Body of pancreas (tissue), 4 donors: ENCODE measurements at regions not wholly inside any gene's neighbourhood (a gene's known extent, or its start where the extent isn't known, plus 50 kb on each side); places are given as distances from the start of the nearest gene placed in this dataset.

Source experiments
- ATAC-seq: fragments of 150-250 bp; one replicate; pipeline ENCODE4 v1.9.1; 2016
- DNase-seq, 4 donors: peaks; one replicate each; pipeline ENCODE4 v3.0.0-alpha.2; 2019
- H3K27ac ChIP-seq, 4 donors: fragments of 200-600 bp; sonication (generic); 1 replicate in 3 of 4; 2 replicates in 1 of 4; pipeline versions ENCODE4 v1.5.1 to v1.6.1; 2016 to 2019; ENCODE audit warnings: mild to moderate bottlenecking in 1 of 4, mixed read lengths in 1 of 4, moderate library complexity in 1 of 4
- H3K27me3 ChIP-seq, 2 donors: fragments of 200-600 bp; sonication (generic); one replicate each; pipeline ENCODE4 v1.6.0; 2016; ENCODE audit warnings: mild to moderate bottlenecking in 1 of 2
- H3K36me3 ChIP-seq, 2 donors: fragments of 200-600 bp; sonication (generic); replicated peaks in 1 of 2; 2 replicates each; pipeline ENCODE4 v1.5.1; 2016; ENCODE audit warnings: low read depth in 2 of 2; ENCODE audit not compliant: insufficient read depth in 1 of 2
- H3K4me1 ChIP-seq: fragments of 200-600 bp; sonication (generic); one replicate; pipeline ENCODE4 v1.6.0; 2016
- H3K4me3 ChIP-seq, 2 donors: fragments of 200-600 bp; sonication (generic); 1 replicate in 1 of 2; 2 replicates in 1 of 2; pipeline ENCODE4 v1.5.1; 2016 to 2019
- H3K9me3 ChIP-seq, 3 donors: fragments of 200-600 bp; sonication (generic); 1 replicate in 2 of 3; 2 replicates in 1 of 3; pipeline ENCODE4 v1.5.1; 2016
- POLR2A ChIP-seq, 3 donors: fragments of 450-650 bp; IDR thresholded peaks; one replicate each; pipeline ENCODE4 v1.6.1; 2016; ENCODE audit warnings: antibody characterized with exemption in 3 of 3, mild to moderate bottlenecking in 2 of 3
- WGBS, 2 donors: methylation state at CpG; one replicate each; pipeline ENCODE4 v1.1.5; 2017; 5-methylcytosine and 5-hydroxymethylcytosine counted together
- intact Hi-C: fragments of 100-400 bp; cut with DNase I; formaldehyde crosslinking; loops from one replicate; pipeline ENCODE4 v1.15.1; 2023
- TF ChIP-seq, protein P1 (sequence below), 7 experiments: fragments of 450-650 bp in 4 of 7; fragments of 200-600 bp in 3 of 7; sonication (generic) in 3 of 7; IDR thresholded peaks; one replicate each; pipeline ENCODE4 v1.5.1; 2016 to 2019; ENCODE audit warnings: antibody characterized with exemption in 7 of 7

GRCh38 chr7:81167934-81168333 is 249.1 kb upstream of the SEMA3C start:
- intact Hi-C loops, result no loop called here
- DNase-seq, result no peak
- Histone ChIP-seq H3K27me3 (no peaks in the 10 kb centered on the region), H3K4me1 (no peaks in the 10 kb centered on the region), H3K27ac (no peak overlapping the region), H3K4me3 (no peak overlapping the region), H3K36me3 (no peaks in the 10 kb centered on the region), H3K9me3 (no peaks in the 10 kb centered on the region)
- 67 to 68% methylated on average over 1 of the region's 1 CpG for WGBS, 2 donors
- no peak for TF ChIP-seq POLR2A (IDR thresholded peaks at IDR 0.05)
- TF ChIP-seq, protein P1, sequence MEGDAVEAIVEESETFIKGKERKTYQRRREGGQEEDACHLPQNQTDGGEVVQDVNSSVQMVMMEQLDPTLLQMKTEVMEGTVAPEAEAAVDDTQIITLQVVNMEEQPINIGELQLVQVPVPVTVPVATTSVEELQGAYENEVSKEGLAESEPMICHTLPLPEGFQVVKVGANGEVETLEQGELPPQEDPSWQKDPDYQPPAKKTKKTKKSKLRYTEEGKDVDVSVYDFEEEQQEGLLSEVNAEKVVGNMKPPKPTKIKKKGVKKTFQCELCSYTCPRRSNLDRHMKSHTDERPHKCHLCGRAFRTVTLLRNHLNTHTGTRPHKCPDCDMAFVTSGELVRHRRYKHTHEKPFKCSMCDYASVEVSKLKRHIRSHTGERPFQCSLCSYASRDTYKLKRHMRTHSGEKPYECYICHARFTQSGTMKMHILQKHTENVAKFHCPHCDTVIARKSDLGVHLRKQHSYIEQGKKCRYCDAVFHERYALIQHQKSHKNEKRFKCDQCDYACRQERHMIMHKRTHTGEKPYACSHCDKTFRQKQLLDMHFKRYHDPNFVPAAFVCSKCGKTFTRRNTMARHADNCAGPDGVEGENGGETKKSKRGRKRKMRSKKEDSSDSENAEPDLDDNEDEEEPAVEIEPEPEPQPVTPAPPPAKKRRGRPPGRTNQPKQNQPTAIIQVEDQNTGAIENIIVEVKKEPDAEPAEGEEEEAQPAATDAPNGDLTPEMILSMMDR (IDR thresholded peaks at IDR 0.05), result no peak
- no peak for ATAC-seq

- no peak for ATAC-seq
- no peaks in the 10 kb centered on the region for H3K9me3 ChIP-seq
- no peaks in the 10 kb centered on the region for H3K4me1 ChIP-seq
- intact Hi-C loops, result no loop called here
- DNase-seq, result no peak
- TF ChIP-seq, protein P1 (IDR thresholded peaks at IDR 0.05), result no peak
- TF ChIP-seq POLR2A (IDR thresholded peaks at IDR 0.05), result no peak
- no peak overlapping the region for H3K27ac ChIP-seq
- WGBS, 2 donors, result 83% methylated on average over 4 of the region's 4 CpGs
- no peak overlapping the region for H3K4me3 ChIP-seq
- no peaks in the 10 kb centered on the region for H3K36me3 ChIP-seq
- no peaks in the 10 kb centered on the region for H3K27me3 ChIP-seq
Measured at GRCh38 chr7:81165070-81165469, 246.2 kb upstream of the SEMA3C start.

DNA sequence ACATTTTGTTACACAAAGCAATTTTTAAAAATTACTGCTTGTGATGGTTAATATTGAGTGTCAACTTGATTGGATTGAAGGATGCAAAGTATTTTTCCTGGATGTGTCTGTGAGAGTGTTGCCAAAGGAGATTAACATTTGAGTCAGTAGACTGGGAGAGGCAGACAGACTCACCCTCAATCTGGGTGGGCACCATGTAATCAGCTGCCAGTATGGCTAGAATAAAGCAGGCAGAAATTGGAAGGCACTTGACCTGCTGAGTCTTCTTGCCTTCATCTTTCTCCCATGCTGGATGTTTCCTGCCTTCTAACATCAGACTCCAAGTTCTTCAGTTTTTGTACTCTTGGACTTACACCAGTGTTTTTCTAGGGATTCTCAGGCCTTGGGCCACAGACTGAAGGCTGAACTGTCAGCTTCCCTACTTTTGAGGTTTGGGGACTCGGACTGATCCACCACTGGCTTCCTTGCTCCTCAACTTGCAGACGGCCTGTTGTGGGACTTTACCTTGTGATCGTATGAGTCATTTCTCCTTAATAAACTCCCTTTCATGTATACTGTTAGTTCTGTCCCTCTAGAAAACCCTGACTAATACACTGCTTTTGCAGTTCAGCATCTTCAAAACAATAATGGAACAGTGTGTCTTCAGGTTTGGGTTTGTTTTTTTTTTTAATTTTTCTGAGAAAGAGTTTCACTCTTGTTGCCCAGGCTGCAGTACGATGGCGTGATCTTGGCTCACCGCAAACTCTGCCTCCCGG is 244.1 kb upstream of the SEMA3C start:
- no peaks in the 10 kb centered on the region for H3K36me3 ChIP-seq
- intact Hi-C loops, result no loop called here
- TF ChIP-seq, protein P1 (IDR thresholded peaks at IDR 0.05), result no peak
- no peak for TF ChIP-seq POLR2A (IDR thresholded peaks at IDR 0.05)
- no peak overlapping the region for H3K4me3 ChIP-seq
- DNase-seq, result no peak
- ATAC-seq, result no peak
- H3K4me1 ChIP-seq, result no peaks in the 10 kb centered on the region
- 93% methylated on average over 7 of the region's 7 CpGs for WGBS, 2 donors
- no peaks in the 10 kb centered on the region for H3K27me3 ChIP-seq
- H3K27ac ChIP-seq, result no peak overlapping the region
- no peaks in the 10 kb centered on the region for H3K9me3 ChIP-seq

DNA sequence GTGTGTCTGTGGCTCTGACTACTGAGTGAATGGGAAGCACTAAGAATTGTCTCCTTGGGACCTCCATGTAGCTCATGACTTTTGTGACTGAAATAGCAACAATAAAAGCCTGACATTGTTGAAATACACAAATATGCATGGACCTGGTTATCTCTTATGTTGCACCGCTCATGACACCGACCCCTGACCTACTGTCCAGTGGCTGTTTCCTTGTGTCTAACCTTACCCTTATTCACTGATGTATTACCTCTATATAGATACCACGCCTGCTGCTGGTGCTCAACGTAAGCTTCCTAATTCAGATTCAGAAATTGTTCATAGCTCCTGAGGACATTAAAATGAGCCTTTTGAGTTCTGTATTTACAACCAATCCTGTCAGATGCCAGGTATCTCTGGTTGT is 243.4 kb upstream of the SEMA3C start:
- WGBS, 2 donors, result 91 to 92% methylated on average over 4 of the region's 4 CpGs
- ATAC-seq, result no peak
- no peak for DNase-seq
- H3K27me3 ChIP-seq, result no peaks in the 10 kb centered on the region
- no peaks in the 10 kb centered on the region for H3K4me1 ChIP-seq
- no peak overlapping the region for H3K4me3 ChIP-seq
- H3K27ac ChIP-seq, result no peak overlapping the region
- no peaks in the 10 kb centered on the region for H3K9me3 ChIP-seq
- H3K36me3 ChIP-seq, result no peaks in the 10 kb centered on the region
- intact Hi-C loops, result no loop called here
- no peak for TF ChIP-seq POLR2A (IDR thresholded peaks at IDR 0.05)
- TF ChIP-seq, protein P1 (IDR thresholded peaks at IDR 0.05), result no peak

DNA sequence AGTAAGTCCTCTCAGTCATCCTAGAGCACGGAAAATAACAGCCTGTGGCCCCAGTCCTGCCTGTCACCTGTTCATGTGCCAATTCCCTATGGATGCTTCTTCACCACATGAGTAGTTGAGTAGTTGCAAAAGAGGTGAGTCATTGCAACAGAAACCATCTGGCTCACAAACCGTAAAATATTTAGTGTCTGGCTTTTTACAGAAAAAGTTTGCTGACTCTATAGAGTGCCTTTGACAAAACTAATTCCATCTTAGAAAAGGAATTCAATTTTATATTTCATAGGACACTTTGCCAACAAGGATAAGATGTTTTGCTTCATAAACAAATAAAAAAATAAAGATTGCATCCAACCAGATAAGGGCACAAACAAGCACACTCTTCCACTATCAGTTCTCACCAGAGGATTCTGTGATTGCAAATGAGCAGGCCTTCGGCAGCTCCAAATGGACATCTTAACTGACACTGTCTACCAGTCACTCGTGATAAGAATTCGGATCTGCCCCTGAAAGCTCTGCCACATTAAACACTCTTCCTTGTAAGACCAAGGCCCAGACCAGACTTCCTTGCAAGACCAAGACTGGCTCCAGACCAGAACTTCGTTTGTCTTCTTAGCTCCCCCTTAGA is 242.7 kb upstream of the SEMA3C start:
- Histone ChIP-seq H3K27ac (no peak overlapping the region), H3K4me3 (no peak overlapping the region), H3K9me3 (no peaks in the 10 kb centered on the region), H3K36me3 (no peaks in the 10 kb centered on the region), H3K4me1 (peaks cover 5% of the 10 kb centered on the region), H3K27me3 (no peaks in the 10 kb centered on the region)
- TF ChIP-seq, protein P1 (IDR thresholded peaks at IDR 0.05), result no peak
- TF ChIP-seq POLR2A (IDR thresholded peaks at IDR 0.05), result no peak
- no peak for DNase-seq
- intact Hi-C loops, result no loop called here
- no peak for ATAC-seq
- 67 to 79% methylated on average over 6 of the region's 6 CpGs for WGBS, 2 donors
